GM18517 (cell line): ENCODE measurements at regions not wholly inside any gene's neighbourhood (a gene's known extent, or its start where the extent isn't known, plus 50 kb on each side); places are given as distances from the start of the nearest gene placed in this dataset.

Experiments
- ATAC-seq: cut with Tn5 transposase; IDR thresholded peaks from one replicate; pipeline ENCODE4 v1.9.1; 2021; ENCODE audit warnings: mild to moderate bottlenecking, moderate library complexity; ENCODE audit not compliant: unreplicated experiment

DNA sequence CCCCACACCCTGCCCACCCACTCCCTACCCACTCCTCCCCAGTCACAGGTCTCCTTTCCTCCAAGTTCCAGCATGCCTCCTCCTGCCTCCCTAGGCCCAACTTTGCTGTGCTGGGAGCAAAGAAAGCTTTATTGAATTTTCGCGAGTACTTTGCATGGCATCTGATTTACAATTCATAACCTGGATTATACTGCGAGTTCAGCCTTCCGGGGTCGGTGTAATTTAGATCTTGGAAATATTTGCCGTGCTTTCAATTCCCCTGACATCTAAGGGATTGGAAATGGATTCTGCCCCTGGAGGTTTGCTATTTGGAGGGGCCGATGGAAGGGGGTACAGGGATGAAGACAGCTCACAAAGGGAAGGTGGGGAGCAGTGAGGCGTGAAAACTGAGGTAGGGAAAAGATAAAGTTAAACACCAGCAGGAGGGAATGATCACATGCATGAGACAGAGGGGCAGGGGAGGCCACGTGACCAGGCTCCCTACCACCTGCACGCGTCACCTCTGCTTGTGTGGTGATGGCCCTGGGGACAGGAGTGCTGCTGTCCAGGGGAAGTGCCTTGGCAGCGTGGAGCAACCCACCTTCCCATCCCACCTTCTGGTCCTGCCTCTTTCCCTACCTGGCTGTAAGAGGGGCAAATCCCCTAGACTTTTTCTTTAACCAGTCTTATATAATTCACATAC lies 132.3 kb upstream of the RPL38 start:
- no peak for ATAC-seq

DNA sequence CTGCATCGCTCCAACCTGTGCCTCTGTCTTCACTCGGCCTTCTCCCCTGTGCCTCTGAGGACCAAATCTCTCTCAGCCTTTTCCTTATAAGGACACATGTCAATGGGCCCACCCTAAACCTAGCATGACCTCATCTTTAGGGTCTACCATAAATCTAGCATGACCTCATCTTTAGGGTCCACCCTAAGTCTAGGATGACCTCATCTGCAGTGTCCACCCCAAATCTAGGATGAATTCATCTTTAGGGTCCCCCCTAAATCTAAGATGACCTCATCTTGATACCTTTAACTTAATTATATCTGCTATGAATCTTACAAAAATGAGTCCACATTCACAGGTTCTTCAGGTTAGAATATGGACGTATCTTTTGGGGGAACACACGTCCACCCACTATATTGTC lies 131.1 kb upstream of the RPL38 start:
- ATAC-seq: no peak

DNA sequence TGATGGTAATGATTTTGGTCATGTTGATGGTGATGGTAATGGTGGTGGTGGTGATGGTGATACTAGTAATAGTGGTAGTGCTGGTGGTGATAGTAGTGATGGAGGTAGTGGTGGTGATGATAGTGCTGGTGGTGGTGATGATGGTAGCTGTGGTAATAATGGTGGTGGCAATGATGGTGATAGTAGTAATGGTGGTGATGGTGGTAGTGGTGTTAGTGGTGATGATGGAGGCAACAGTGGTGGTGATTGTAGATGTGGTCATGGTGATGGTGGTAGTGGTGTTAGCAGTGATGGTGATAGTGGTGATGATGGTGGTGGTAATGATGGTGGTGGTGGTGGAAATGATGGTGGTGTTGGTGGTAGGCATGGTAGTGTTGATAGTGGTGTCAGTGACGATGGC lies 127.0 kb upstream of the RPL38 start:
- ATAC-seq: no peak

DNA sequence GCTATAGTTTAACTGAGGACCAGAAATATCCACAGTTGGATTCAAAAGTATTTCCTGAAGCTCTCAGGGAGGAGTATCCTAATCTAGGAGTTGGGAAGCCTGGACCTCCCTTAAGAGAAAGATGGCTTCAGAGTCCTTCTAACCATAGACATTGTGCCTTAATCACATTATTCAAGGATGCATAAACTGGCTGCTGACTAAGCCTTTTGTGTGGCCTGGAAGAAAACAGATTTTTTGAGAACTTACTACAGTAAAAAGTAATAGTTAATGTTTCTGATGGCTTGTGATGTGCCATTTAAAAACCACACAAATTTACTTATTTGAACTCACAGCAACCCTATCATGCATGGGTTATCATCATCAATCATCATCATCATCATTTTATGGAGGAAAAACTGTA lies 126.2 kb upstream of the RPL38 start:
- no peak for ATAC-seq

DNA sequence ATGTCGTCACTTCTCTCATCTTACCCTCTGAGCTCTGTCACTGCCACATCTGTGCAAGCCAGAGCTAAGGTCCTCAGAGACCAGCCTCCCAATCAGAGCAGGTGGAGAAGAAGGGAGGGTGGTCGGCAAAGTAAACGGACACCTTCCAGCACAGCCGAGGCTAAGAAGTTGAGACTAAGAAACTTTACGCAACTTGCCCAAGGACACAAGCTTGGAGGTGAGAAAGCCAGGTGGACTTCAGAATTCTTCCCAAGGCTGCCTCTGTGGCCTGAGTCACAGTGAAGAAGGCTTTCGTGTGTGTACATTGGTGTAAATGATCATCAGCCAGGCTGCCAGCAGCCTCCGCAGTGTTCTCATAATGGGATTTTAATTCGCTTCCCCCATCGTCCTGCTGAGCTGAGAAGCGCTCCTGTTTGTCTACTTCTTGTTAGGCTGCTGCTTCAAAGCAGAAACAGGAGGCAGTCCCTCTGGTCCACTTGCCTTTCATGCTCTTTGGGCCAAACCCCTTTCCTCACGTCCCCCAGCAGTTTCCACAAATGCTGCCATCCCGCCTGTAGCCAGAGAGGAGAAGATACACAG lies 125.0 kb upstream of the RPL38 start:
- ATAC-seq: no peak

DNA sequence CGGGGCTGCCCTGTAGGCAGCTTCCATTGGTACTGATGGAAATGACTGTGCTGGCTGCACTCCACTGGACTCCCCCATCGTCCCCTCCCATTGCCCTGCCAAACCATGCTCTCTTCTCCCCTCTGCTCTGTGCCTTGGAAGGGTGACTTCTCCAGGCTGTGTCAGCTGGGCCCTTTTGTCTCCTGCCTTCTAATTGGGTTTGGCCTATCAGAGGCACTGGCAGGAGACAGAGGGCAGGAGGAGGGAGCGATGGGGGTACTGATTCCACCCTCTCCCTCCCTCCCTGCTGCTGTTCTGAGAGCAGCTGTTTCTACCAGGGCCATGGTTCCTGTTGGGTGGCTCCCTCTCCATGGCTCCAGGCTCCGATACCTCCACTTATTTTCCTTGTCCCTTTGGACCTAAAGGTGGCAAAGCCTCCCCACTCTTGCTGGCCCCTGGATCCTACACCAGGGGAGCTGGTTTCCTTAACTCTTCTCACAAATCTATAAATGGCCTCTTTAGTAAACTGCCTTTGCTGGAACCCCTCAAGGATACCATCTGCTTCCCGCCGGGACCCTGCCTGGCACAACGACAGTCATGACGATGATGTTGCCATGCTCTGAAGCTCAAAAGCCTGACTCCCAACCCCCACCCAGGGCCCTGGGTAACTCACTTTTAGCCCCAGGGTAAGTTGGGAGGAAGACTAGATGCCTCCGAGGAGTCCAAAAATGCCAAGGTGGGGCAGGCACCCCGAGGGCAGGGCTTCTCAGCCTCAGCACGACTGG lies 123.8 kb upstream of the RPL38 start:
- no peak for ATAC-seq

DNA sequence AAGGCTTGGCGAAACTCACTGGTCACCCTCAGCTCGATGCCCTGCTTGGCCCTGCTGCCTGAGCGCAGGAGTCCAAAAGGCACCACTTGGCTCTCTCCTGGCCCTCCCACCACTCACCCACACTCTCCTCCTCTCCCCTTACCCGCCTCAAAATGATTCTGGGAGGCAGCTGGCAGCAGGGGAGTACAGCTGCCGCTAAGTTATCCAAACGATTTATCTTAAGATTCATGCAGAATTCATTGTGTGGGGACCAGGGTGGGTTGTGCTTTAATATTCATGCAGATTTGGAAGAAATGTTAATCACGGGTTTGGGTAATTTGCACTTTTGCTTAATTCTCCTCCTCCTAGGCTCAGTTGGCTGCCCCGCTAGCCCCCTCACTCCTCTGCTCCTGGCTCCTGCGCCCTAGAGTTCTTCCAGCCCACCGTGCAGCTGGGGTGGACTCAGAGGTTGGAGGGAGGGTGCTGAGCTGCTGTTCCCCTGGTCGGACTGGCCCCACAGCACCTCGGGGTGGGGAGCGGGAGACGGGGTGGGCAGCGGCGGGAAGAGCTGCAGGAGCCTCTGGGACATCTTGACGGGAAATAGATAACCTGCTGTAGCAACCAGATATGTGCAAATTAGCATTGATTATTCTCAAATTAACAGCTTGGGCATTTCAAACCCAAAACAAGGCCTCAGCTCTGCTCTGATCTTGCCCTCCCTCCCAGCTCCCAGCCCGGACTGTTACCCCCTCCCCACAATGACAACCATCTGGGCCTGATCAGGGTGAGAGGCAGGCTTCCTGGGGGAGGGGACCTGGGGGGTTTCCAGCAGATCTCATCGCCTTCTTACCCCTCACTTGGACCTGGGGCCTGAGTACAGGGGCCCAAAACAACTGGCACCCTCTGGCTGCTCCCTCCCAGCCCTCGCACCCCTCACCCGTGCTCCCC lies 122.6 kb upstream of the RPL38 start:
- ATAC-seq: no peak

DNA sequence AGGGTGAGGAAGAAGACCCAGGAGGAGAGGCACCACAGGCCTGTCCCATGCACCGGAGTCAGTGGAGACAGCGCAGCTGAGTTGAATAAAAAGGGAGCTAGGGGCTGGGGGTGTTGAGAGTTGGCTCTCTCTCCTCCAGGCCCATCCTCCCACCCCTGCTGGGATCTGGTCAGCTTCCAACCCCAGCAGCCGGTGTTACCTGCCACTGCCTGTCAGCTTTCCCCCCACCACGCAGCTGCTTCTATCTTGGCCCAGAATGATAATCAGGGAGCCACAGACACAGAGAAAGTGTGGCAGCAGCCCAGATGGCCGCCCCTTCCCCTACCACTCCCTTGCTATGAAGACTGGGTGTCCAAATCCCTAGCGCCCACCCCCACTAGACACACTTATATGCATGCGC lies 120.6 kb upstream of the RPL38 start:
- no peak for ATAC-seq

DNA sequence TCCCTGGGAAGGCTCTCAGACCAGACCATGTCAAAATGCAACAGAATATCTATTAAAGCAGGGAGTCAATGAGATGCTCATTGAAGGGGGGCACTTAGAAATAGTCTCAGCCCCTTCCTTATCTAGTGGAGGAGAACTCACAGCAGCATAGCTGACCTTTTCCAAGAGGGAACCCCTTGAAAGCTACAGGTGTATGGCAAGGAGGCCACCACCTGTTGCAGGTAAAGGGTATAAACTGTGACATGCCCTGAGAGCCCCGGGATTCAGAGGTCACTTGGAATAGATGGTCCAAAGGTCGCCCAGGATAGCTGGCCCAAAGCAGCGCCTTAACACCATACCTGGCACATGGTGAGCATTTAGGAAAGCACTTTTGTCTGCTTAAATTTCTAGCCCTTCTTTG lies 120.2 kb upstream of the RPL38 start:
- ATAC-seq: no peak

DNA sequence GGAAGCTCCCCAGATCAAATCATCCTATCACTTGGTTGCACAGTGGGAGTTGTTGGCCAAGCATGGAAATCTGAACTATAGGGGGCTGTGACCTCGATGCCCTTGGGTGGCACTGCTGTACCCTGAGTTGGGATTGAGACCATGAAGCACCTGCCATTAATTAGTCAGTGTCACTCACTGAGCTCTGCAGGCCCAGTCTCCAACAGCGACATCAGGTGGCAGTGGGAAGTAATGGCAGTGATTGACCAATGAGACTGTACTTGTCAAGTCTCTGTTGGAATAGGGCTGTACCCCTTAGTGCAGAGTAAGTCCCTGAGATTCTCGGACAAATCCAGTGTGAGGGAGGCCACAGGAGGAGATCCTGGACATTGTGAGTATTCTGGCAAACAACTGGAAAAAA lies 118.0 kb upstream of the RPL38 start:
- no peak for ATAC-seq

DNA sequence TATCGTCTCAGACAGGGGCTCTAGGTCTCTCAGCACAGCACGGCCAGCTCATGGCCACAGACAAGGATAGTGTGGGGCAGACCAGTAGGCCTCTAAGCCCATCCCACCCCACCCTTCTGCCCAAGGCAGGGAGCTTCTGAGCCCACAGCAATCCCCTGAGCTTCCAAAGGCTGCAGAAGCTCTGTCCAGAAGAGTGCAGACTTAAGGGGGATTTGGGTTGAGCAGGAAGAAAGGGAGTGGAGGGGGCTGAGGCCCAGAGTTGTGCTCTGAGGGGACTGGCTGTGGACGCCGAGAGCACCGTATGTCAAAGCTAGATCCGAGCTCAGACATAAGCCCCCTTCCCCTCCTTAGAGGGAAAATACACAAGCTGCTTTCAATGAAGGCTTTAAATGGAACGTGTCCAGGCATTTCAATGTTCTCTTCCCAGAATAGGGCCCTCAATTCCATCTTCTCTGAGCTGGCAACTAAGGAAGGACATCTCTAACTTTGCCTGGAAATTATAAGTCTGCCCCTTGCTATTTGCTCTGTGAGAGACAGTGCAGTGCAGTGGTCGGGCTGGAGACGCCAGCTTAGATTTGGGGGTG lies 116.4 kb upstream of the RPL38 start:
- no peak for ATAC-seq

DNA sequence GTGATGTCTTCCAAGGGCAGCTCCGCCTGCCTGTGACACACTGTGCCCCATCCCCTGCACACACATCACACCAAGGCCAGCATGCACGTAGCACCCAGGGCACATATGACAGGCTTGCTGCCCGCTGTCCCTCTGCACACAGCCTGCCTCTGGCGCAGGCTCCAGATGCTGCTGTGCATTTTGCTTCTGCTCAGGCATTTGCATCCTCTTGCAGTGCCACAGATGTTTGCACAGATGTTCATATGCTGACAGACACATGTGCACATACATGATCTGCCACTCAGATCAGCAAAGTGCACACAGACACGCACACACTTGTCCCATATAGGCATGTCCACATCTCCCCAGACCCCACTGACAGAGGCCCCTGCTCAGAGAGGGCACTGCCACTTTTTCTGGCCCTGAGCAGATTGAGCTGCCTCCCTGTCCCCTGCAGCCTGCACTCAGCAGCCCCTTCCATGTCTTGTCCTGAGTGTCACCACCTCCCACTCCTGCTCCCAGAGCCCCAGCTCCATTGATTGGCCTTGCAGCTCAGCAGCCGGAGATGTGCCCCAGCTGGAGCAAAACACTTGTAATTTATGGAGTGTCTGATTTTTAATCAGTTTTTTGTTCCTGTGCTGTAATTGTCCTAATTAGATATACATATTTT lies 115.1 kb upstream of the RPL38 start:
- ATAC-seq: no peak

DNA sequence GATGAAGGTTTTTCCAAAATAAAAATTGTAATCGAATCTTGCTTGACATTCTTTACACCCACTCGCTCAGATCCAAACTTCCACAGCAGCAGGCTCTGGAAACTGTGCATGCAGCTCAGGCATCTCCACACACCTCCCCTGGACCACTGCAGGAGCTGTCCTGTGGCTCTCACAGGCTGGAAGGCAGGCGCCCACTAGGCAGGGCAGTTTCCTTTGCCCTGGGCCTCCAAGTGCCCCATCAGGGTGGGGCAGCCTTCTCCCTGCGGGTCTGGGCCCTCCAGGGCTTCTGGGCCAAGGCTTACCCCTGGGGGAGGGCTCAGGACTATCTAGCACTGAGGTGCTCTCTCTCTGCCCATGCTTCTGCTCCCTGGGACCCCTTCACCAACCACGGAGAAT lies 114.5 kb upstream of the RPL38 start:
- ATAC-seq: no peak

DNA sequence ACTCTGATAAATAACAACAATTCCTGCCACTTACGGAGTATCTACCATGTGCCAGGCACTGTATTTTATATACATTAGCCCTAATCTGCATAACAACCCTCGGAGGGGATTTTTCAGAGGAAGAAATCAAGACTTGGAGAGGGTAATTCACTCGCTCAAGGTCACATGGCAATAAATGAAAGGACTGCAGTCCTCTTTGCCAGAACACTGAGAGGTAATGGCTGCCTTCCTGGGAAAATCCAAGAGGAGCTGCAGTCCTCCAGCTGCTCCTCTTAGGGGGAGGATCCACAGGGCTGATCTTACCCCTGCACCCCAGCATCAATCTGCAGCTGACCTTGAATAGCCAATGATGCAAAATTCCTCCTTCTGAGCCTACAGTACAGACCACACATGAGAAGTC lies 114.1 kb upstream of the RPL38 start:
- no peak for ATAC-seq

DNA sequence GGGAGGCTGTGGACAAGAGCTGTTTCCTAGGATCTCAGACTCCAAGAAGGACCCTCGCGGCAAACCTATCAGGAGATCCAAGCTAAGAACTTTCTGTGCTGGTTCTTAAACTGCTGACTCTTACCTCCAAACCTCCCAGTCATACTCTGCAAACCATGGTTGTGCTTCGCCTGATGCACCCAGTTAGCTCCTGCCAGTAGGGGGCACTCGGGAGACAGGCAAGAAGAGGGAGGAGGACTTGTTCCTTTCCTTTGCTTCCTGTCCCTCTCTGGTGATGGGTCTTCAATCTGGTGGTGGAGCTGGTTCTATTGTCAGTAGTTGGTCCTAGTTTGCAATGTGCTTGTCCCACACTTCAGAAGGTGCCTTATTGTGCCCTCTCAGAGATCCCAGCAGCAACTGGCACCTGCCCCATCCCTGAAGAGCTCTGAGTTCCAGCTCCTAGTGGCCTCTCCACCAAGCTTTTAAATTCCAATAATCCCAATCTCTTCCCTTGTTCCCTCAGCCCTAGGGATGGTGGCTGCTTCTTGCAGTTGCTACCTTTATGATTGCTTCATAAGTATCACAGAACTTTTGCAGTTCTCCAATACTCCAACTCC lies 113.5 kb upstream of the RPL38 start:
- no peak for ATAC-seq

DNA sequence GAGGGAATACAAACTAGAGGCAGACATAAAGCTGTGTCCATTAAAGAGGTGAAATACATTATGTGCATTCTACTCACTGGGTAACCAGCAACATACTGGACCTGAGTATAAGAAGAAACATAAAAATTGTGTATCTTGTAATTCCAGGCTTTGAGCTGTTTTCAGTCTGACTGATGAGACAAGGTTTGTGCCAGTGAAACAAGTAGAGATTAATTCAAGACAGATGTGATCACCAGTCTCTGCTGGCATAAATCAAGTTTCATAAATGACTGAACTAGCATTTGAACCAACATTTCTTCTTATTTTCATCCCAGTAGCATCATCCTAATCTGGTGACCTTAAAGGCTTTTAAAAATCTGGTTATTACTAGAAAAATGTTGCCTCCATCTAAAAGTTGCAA lies 108.8 kb upstream of the RPL38 start:
- ATAC-seq: no peak

DNA sequence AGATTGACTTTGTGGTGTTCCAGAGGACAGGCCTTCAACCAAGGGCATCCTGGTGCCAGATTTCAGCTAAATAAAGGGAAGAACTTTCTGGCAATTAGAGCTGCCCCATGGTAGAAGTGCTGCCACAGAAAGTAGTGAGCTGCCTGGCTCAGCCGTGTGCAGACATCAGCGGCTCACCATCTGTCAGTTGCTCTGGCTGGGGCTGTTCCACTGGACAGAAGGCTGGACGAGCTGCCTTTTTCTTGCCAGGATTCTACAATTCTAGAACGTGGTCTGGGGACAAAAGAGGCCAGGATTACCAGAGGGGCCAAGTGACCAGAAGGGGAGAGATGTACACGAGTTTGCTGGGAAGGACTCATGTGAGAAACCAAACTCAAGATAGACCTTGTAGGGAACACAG lies 107.0 kb upstream of the RPL38 start:
- no peak for ATAC-seq

DNA sequence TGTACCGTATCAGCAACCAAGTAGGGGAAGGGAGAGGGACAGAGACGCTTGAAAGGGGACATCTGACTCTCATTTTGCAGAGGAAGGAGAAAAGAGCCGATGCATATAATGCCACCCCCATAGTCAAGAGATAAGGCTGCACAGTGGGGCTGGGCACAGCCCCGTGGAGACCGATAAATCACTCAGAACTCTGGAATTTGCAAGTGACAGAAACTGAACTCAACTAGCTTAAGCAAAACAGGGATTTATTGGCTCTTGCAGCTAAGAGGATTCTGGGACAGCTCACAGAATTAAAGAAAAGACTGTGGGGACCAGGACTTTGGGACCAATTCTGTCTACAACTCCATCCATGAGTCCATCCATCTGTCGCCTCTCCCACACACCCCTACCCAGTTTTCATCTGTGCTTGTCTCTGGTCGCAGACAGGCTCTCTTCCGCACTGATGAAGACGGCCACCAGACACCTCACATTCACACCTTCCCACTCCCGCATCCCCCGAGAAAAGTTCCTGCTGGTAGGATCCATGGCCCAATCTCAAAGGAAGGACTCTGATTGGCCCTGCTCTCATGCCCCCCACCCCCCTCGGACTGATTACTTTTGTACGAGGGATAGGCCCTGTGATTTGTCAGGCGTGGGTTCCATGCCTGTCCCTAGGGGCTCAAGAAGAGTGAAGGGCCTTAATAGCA lies 105.9 kb upstream of the RPL38 start:
- ATAC-seq: no peak
